HepG2 (cell line): ENCODE measurements at regions not wholly inside any gene's neighbourhood (a gene's known extent, or its start where the extent isn't known, plus 50 kb on each side); places are given as distances from the start of the nearest gene placed in this dataset.

Experiments
- DNMT1 ChIP-seq: sonication (generic); formaldehyde crosslinking; IDR thresholded peaks from 2 replicates; pipeline ENCODE4 v1.5.1; 2020; ENCODE audit warnings: mild to moderate bottlenecking, missing genetic modification reagents
- JUND ChIP-seq: sonication (generic); formaldehyde crosslinking; IDR thresholded peaks from 2 replicates; pipeline ENCODE4 v1.8.0; 2022; ENCODE audit warnings: mild to moderate bottlenecking, missing genetic modification reagents
- KDM2A ChIP-seq: sonication (generic); formaldehyde crosslinking; IDR thresholded peaks from 2 replicates; pipeline ENCODE4 v1.4.0; 2020; ENCODE audit warnings: low read depth, missing genetic modification reagents, borderline replicate concordance
- KMT2B ChIP-seq: IDR thresholded peaks from 2 replicates; pipeline ENCODE4 v1.6.1; 2016; ENCODE audit warnings: missing genetic modification reagents, missing compliant biosample characterization
- RORA ChIP-seq: sonication (generic); formaldehyde crosslinking; IDR thresholded peaks from 2 replicates; pipeline ENCODE4 v1.5.0; 2020; ENCODE audit warnings: mild to moderate bottlenecking, missing genetic modification reagents, moderate library complexity
- WIZ ChIP-seq: sonication (generic); formaldehyde crosslinking; IDR thresholded peaks from 2 replicates; pipeline ENCODE4 v1.5.1; 2020; ENCODE audit warnings: mild to moderate bottlenecking, missing genetic modification reagents
- ZNF318 ChIP-seq: sonication (generic); formaldehyde crosslinking; IDR thresholded peaks from 2 replicates; pipeline ENCODE4 v1.4.0; 2020; ENCODE audit warnings: mild to moderate bottlenecking, missing genetic modification reagents
- ZNF329 ChIP-seq: sonication (generic); formaldehyde crosslinking; IDR thresholded peaks from 2 replicates; pipeline ENCODE4 v1.9.0; 2021; ENCODE audit warnings: low read depth, mild to moderate bottlenecking, missing genetic modification reagents
- ZNF460 ChIP-seq: sonication (generic); formaldehyde crosslinking; IDR thresholded peaks from 2 replicates; pipeline ENCODE4 v1.5.1; 2020; ENCODE audit warnings: missing genetic modification reagents, mild to moderate bottlenecking, borderline replicate concordance
- ZNF589 ChIP-seq: sonication (generic); formaldehyde crosslinking; conservative IDR thresholded peaks from 2 replicates; pipeline ENCODE4 v1.8.0; 2022; ENCODE audit warnings: mild to moderate bottlenecking, moderate library complexity, missing genetic modification reagents
- ZNF614 ChIP-seq: IDR thresholded peaks from 2 replicates; pipeline ENCODE4 v1.6.1; 2018; ENCODE audit warnings: missing biosample characterization, missing genetic modification reagents, inconsistent platforms, borderline replicate concordance
- TF ChIP-seq, protein P1 (sequence below): sonication (generic); formaldehyde crosslinking; IDR thresholded peaks from 2 replicates; pipeline ENCODE4 v1.5.0; 2020; ENCODE audit warnings: mild to moderate bottlenecking, missing genetic modification reagents, borderline replicate concordance

DNA sequence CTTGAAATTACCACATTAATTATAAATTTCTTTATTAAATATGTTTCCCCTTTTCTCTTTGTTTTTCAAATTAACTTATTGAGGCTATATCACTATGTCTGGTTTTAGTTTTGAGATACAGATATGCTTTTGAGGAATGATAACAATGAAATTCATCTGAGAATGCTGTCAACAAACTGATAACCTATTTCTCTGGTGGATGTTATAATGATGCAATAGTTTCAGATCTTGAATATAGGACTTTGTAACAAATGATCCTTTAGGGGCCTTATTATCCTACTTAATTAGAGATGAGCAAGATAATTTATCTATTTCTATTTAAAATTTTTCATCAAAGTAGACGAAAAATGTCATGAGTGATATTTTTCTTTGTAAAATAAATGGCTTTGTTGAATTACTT is 123.7 kb downstream of the MAGEB17 start (continued):
- TF ChIP-seq, protein P1, sequence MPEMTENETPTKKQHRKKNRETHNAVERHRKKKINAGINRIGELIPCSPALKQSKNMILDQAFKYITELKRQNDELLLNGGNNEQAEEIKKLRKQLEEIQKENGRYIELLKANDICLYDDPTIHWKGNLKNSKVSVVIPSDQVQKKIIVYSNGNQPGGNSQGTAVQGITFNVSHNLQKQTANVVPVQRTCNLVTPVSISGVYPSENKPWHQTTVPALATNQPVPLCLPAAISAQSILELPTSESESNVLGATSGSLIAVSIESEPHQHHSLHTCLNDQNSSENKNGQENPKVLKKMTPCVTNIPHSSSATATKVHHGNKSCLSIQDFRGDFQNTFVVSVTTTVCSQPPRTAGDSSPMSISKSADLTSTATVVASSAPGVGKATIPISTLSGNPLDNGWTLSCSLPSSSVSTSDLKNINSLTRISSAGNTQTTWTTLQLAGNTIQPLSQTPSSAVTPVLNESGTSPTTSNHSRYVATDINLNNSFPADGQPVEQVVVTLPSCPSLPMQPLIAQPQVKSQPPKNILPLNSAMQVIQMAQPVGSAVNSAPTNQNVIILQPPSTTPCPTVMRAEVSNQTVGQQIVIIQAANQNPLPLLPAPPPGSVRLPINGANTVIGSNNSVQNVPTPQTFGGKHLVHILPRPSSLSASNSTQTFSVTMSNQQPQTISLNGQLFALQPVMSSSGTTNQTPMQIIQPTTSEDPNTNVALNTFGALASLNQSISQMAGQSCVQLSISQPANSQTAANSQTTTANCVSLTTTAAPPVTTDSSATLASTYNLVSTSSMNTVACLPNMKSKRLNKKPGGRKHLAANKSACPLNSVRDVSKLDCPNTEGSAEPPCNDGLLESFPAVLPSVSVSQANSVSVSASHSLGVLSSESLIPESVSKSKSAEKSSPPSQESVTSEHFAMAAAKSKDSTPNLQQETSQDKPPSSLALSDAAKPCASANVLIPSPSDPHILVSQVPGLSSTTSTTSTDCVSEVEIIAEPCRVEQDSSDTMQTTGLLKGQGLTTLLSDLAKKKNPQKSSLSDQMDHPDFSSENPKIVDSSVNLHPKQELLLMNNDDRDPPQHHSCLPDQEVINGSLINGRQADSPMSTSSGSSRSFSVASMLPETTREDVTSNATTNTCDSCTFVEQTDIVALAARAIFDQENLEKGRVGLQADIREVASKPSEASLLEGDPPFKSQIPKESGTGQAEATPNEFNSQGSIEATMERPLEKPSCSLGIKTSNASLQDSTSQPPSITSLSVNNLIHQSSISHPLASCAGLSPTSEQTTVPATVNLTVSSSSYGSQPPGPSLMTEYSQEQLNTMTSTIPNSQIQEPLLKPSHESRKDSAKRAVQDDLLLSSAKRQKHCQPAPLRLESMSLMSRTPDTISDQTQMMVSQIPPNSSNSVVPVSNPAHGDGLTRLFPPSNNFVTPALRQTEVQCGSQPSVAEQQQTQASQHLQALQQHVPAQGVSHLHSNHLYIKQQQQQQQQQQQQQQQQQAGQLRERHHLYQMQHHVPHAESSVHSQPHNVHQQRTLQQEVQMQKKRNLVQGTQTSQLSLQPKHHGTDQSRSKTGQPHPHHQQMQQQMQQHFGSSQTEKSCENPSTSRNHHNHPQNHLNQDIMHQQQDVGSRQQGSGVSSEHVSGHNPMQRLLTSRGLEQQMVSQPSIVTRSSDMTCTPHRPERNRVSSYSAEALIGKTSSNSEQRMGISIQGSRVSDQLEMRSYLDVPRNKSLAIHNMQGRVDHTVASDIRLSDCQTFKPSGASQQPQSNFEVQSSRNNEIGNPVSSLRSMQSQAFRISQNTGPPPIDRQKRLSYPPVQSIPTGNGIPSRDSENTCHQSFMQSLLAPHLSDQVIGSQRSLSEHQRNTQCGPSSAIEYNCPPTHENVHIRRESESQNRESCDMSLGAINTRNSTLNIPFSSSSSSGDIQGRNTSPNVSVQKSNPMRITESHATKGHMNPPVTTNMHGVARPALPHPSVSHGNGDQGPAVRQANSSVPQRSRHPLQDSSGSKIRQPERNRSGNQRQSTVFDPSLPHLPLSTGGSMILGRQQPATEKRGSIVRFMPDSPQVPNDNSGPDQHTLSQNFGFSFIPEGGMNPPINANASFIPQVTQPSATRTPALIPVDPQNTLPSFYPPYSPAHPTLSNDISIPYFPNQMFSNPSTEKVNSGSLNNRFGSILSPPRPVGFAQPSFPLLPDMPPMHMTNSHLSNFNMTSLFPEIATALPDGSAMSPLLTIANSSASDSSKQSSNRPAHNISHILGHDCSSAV = no peak
- no peak for TF ChIP-seq ZNF589 (CRISPR knock-in tag)
- TF ChIP-seq ZNF318 = no peak
- TF ChIP-seq WIZ (CRISPR knock-in tag) = no peak
- TF ChIP-seq ZNF329 (CRISPR knock-in tag) = no peak
- no peak for TF ChIP-seq ZNF614 (CRISPR knock-in tag)
- no peak for TF ChIP-seq JUND
- no peak for TF ChIP-seq RORA (CRISPR knock-in tag)
- TF ChIP-seq KMT2B (CRISPR knock-in tag) = no peak
- TF ChIP-seq DNMT1 (CRISPR knock-in tag) = no peak
- TF ChIP-seq ZNF460 (CRISPR knock-in tag) = no peak
- TF ChIP-seq KDM2A (CRISPR knock-in tag) = no peak
